Parathyroid adenoma (tissue), 2 donors: ENCODE measurements at regions not wholly inside any gene's neighbourhood (a gene's known extent, or its start where the extent isn't known, plus 50 kb on each side); places are given as distances from the start of the nearest gene placed in this dataset.

Source experiments
- H2AFZ ChIP-seq: fragments of 300-600 bp; sonication (generic); one replicate; pipeline ENCODE4 v1.7.0; 2017; ENCODE audit warnings: antibody characterized with exemption, mild to moderate bottlenecking
- H3K27ac ChIP-seq: fragments of 300-600 bp; sonication (generic); one replicate; pipeline ENCODE4 v1.7.0; 2017
- H3K27me3 ChIP-seq: fragments of 300-600 bp; sonication (generic); one replicate; pipeline ENCODE4 v1.7.0; 2017; ENCODE audit warnings: low read length; ENCODE audit not compliant: control insufficient read depth, insufficient read depth
- H3K36me3 ChIP-seq: fragments of 300-600 bp; sonication (generic); one replicate; pipeline ENCODE4 v1.7.0; 2017; ENCODE audit warnings: low read length; ENCODE audit not compliant: control insufficient read depth, insufficient read depth
- H3K4me1 ChIP-seq: fragments of 300-600 bp; sonication (generic); one replicate; pipeline ENCODE4 v1.7.0; 2017; ENCODE audit warnings: control low read depth
- H3K4me2 ChIP-seq: fragments of 300-600 bp; sonication (generic); one replicate; pipeline ENCODE4 v1.7.0; 2017; ENCODE audit warnings: low read length
- H3K4me3 ChIP-seq: fragments of 300-600 bp; sonication (generic); one replicate; pipeline ENCODE4 v1.7.0; 2017; ENCODE audit warnings: low read depth, low read length
- H3K79me2 ChIP-seq: fragments of 300-600 bp; sonication (generic); one replicate; pipeline ENCODE4 v1.7.0; 2017; ENCODE audit warnings: control low read depth
- H3K9ac ChIP-seq: fragments of 300-600 bp; sonication (generic); one replicate; pipeline ENCODE4 v1.7.0; 2017; ENCODE audit warnings: mild to moderate bottlenecking
- H3K9me3 ChIP-seq: fragments of 300-600 bp; sonication (generic); one replicate; pipeline ENCODE4 v1.7.0; 2017; ENCODE audit warnings: low read length; ENCODE audit not compliant: control insufficient read depth
- CTCF ChIP-seq: fragments of 300-600 bp; sonication (generic); IDR thresholded peaks from one replicate; pipeline ENCODE4 v1.7.0; 2017; ENCODE audit warnings: antibody characterized with exemption, mild to moderate bottlenecking
- donor health status: primary hyperparathyroidism.

GRCh38 chr9:35540315-35540714 lies 50.4 kb downstream of the RUSC2 start:
- Histone ChIP-seq H2AFZ (no peak overlapping the region), H3K36me3 (no peaks in the 10 kb centered on the region), H3K9ac (no peak overlapping the region), H3K4me3 (no peak overlapping the region), H3K9me3 (no peaks in the 10 kb centered on the region), H3K27me3 (no peaks in the 10 kb centered on the region), H3K79me2 (no peaks in the 10 kb centered on the region), H3K4me1 (no peaks in the 10 kb centered on the region), H3K27ac (no peak overlapping the region), H3K4me2 (no peak overlapping the region)
- no peak for TF ChIP-seq CTCF

GRCh38 chr9:35546853-35547252 lies 56.9 kb downstream of the RUSC2 start:
- H3K9me3 ChIP-seq: no peaks in the 10 kb centered on the region
- no peaks in the 10 kb centered on the region for H3K36me3 ChIP-seq
- peaks cover 2% of the 10 kb centered on the region for H3K79me2 ChIP-seq
- no peak overlapping the region for H3K27ac ChIP-seq
- no peak for TF ChIP-seq CTCF
- no peaks in the 10 kb centered on the region for H3K27me3 ChIP-seq
- H3K4me2 ChIP-seq: no peak overlapping the region
- no peak overlapping the region for H2AFZ ChIP-seq
- no peak overlapping the region for H3K9ac ChIP-seq
- no peaks in the 10 kb centered on the region for H3K4me1 ChIP-seq
- H3K4me3 ChIP-seq: no peak overlapping the region

- Histone ChIP-seq H3K9me3 (no peaks in the 10 kb centered on the region), H3K27ac (no peak overlapping the region)
Measured at GRCh38 chr9:35547889-35548418, 57.1 kb upstream of the TESK1 start.

GRCh38 chr9:35548571-35548970 lies 56.5 kb upstream of the TESK1 start:
- H3K4me2 ChIP-seq: no peak overlapping the region
- H3K9me3 ChIP-seq: no peaks in the 10 kb centered on the region
- H2AFZ ChIP-seq: no peak overlapping the region
- TF ChIP-seq CTCF: no peak
- no peak overlapping the region for H3K27ac ChIP-seq
- no peak overlapping the region for H3K4me3 ChIP-seq
- no peaks in the 10 kb centered on the region for H3K36me3 ChIP-seq
- H3K9ac ChIP-seq: no peak overlapping the region
- H3K4me1 ChIP-seq: no peaks in the 10 kb centered on the region
- H3K27me3 ChIP-seq: no peaks in the 10 kb centered on the region
- peaks cover 2% of the 10 kb centered on the region for H3K79me2 ChIP-seq

More at GRCh38 chr9:35547889-35548418, 57.1 kb upstream of the TESK1 start:
- TF ChIP-seq CTCF: no peak
- no peaks in the 10 kb centered on the region for H3K4me1 ChIP-seq
- H3K36me3 ChIP-seq: no peaks in the 10 kb centered on the region
- H3K4me3 ChIP-seq: no peak overlapping the region
- H3K9ac ChIP-seq: no peak overlapping the region
- no peak overlapping the region for H2AFZ ChIP-seq
- H3K27me3 ChIP-seq: no peaks in the 10 kb centered on the region
- no peak overlapping the region for H3K4me2 ChIP-seq
- peaks cover 2% of the 10 kb centered on the region for H3K79me2 ChIP-seq

- H2AFZ ChIP-seq: no peak overlapping the region
- H3K9me3 ChIP-seq: no peaks in the 10 kb centered on the region
- no peak overlapping the region for H3K4me3 ChIP-seq
- no peak overlapping the region for H3K4me2 ChIP-seq
- no peaks in the 10 kb centered on the region for H3K27me3 ChIP-seq
- no peaks in the 10 kb centered on the region for H3K4me1 ChIP-seq
- H3K27ac ChIP-seq: no peak overlapping the region
- no peak overlapping the region for H3K9ac ChIP-seq
- TF ChIP-seq CTCF: no peak
- H3K36me3 ChIP-seq: no peaks in the 10 kb centered on the region
- peaks cover 2% of the 10 kb centered on the region for H3K79me2 ChIP-seq
Measured at GRCh38 chr9:35549441-35549840, 55.6 kb upstream of the TESK1 start.
